ENCODE measurements at regions not wholly inside any gene's neighbourhood (a gene's known extent, or its start where the extent isn't known, plus 50 kb on each side); places are given as distances from the start of the nearest gene placed in this dataset.
"Not testable (repeated sequence)": the region's sequence is repeated elsewhere in the genome, so short reads cannot be mapped to it uniquely, and the experiment has no call there.

- Mint-ChIP-seq H3K9me3 (peaks cover 0 to 4% of the 10 kb centered on the region in 2 donors), H3K27ac (no peak overlapping the region), H3K4me3 (no peak overlapping the region), H3K27me3 (no peaks in the 10 kb centered on the region), H3K4me1 (no peaks in the 10 kb centered on the region)
- ATAC-seq = no peak
- no peak for DNase-seq
These were observed 369.6 kb downstream of the FAT3 start for GRCh38 chr11:92594251-92594650.

- peaks cover 0 to 4% of the 10 kb centered on the region in 2 donors for H3K9me3 Mint-ChIP-seq
- no peak for ATAC-seq
- no peak overlapping the region for H3K4me3 Mint-ChIP-seq
- no peak for DNase-seq
- no peak overlapping the region for H3K27ac Mint-ChIP-seq
- no peaks in the 10 kb centered on the region for H3K4me1 Mint-ChIP-seq
- H3K27me3 Mint-ChIP-seq = no peaks in the 10 kb centered on the region
These were observed 370.4 kb downstream of the FAT3 start for GRCh38 chr11:92595052-92595451.

GRCh38 chr11:92596596-92597317 is 372.1 kb downstream of the FAT3 start:
- no peak overlapping the region for H3K4me3 Mint-ChIP-seq
- DNase-seq = no peak
- H3K27me3 Mint-ChIP-seq = no peaks in the 10 kb centered on the region
- ATAC-seq = no peak
- peaks cover 0 to 4% of the 10 kb centered on the region in 2 donors for H3K9me3 Mint-ChIP-seq
- H3K27ac Mint-ChIP-seq = no peak overlapping the region
- no peaks in the 10 kb centered on the region for H3K4me1 Mint-ChIP-seq

GRCh38 chr11:92601048-92601447 is 368.4 kb upstream of the MTNR1B start:
- ATAC-seq = no peak
- Mint-ChIP-seq H3K27ac (no peak overlapping the region), H3K27me3 (no peaks in the 10 kb centered on the region)

GRCh38 chr11:92605667-92606066 is 363.8 kb upstream of the MTNR1B start:
- H3K9me3 Mint-ChIP-seq = no peaks in the 10 kb centered on the region
- no peak for ATAC-seq
- H3K27ac Mint-ChIP-seq = no peak overlapping the region
- H3K4me3 Mint-ChIP-seq = no peak overlapping the region
- no peaks in the 10 kb centered on the region for H3K27me3 Mint-ChIP-seq
- no peak for DNase-seq
- no peaks in the 10 kb centered on the region for H3K4me1 Mint-ChIP-seq

More at GRCh38 chr11:92601048-92601447, 368.4 kb upstream of the MTNR1B start:
- Mint-ChIP-seq H3K9me3 (peaks cover 0 to 4% of the 10 kb centered on the region in 2 donors), H3K4me1 (no peaks in the 10 kb centered on the region), H3K4me3 (no peak overlapping the region)
- DNase-seq = no peak

- H3K27me3 Mint-ChIP-seq = no peaks in the 10 kb centered on the region
- no peak for ATAC-seq
- no peak overlapping the region for H3K4me3 Mint-ChIP-seq
- no peak for DNase-seq
- no peak overlapping the region for H3K27ac Mint-ChIP-seq
- no peaks in the 10 kb centered on the region for H3K9me3 Mint-ChIP-seq
- H3K4me1 Mint-ChIP-seq = no peaks in the 10 kb centered on the region
These were observed 361.3 kb upstream of the MTNR1B start for GRCh38 chr11:92607969-92608722.

GRCh38 chr11:92611157-92611556 is 358.3 kb upstream of the MTNR1B start:
- no peak for ATAC-seq

GRCh38 chr11:92618020-92618419 is 351.4 kb upstream of the MTNR1B start:
- H3K27me3 Mint-ChIP-seq, DNase-seq, H3K9me3 Mint-ChIP-seq, ATAC-seq, H3K27ac Mint-ChIP-seq, H3K4me3 Mint-ChIP-seq, H3K4me1 Mint-ChIP-seq: not testable (repeated sequence)

More at GRCh38 chr11:92611157-92611556, 358.3 kb upstream of the MTNR1B start:
- Mint-ChIP-seq H3K4me3 (no peak overlapping the region), H3K27ac (no peak overlapping the region), H3K27me3 (no peaks in the 10 kb centered on the region), H3K4me1 (no peaks in the 10 kb centered on the region), H3K9me3 (no peaks in the 10 kb centered on the region)
- DNase-seq = no peak

GRCh38 chr11:92623055-92623454 is 346.4 kb upstream of the MTNR1B start:
- Mint-ChIP-seq H3K9me3 (peaks cover 0 to 5% of the 10 kb centered on the region in 2 donors), H3K4me3 (no peak overlapping the region), H3K27ac (no peak overlapping the region), H3K4me1 (no peaks in the 10 kb centered on the region), H3K27me3 (no peaks in the 10 kb centered on the region)
- ATAC-seq (no peak), DNase-seq (no peak)

- no peak overlapping the region for H3K4me3 Mint-ChIP-seq
- ATAC-seq = no peak
- no peaks in the 10 kb centered on the region for H3K4me1 Mint-ChIP-seq
- no peaks in the 10 kb centered on the region for H3K27me3 Mint-ChIP-seq
- no peak for DNase-seq
- H3K27ac Mint-ChIP-seq = no peak overlapping the region
- H3K9me3 Mint-ChIP-seq = peaks cover 0 to 5% of the 10 kb centered on the region in 2 donors
These were observed 343.6 kb upstream of the MTNR1B start for GRCh38 chr11:92625894-92626293.

- H3K4me3 Mint-ChIP-seq = no peak overlapping the region
- H3K27ac Mint-ChIP-seq = no peak overlapping the region
- no peak for ATAC-seq
- no peaks in the 10 kb centered on the region for H3K4me1 Mint-ChIP-seq
- no peaks in the 10 kb centered on the region for H3K27me3 Mint-ChIP-seq
- peaks cover 0 to 5% of the 10 kb centered on the region in 2 donors for H3K9me3 Mint-ChIP-seq
- DNase-seq = no peak
These were observed 342.8 kb upstream of the MTNR1B start for GRCh38 chr11:92626624-92627023.

GRCh38 chr11:92627615-92628256 is 341.7 kb upstream of the MTNR1B start:
- peaks cover 0 to 5% of the 10 kb centered on the region in 2 donors for H3K9me3 Mint-ChIP-seq
- H3K27me3 Mint-ChIP-seq = no peaks in the 10 kb centered on the region
- no peak overlapping the region for H3K4me3 Mint-ChIP-seq
- no peak overlapping the region for H3K27ac Mint-ChIP-seq
- no peak for DNase-seq
- H3K4me1 Mint-ChIP-seq = no peaks in the 10 kb centered on the region
- no peak for ATAC-seq

- no peaks in the 10 kb centered on the region for H3K4me1 Mint-ChIP-seq
- DNase-seq = no peak
- H3K4me3 Mint-ChIP-seq = no peak overlapping the region
- ATAC-seq = no peak
- H3K9me3 Mint-ChIP-seq = no peaks in the 10 kb centered on the region
- H3K27me3 Mint-ChIP-seq = no peaks in the 10 kb centered on the region
- H3K27ac Mint-ChIP-seq = no peak overlapping the region
These were observed 340.8 kb upstream of the MTNR1B start for GRCh38 chr11:92628401-92629292.

- no peak for DNase-seq
- Mint-ChIP-seq H3K4me1 (no peaks in the 10 kb centered on the region), H3K27me3 (no peaks in the 10 kb centered on the region), H3K9me3 (no peaks in the 10 kb centered on the region), H3K4me3 (no peak overlapping the region), H3K27ac (no peak overlapping the region)
- no peak for ATAC-seq
These were observed 337.0 kb upstream of the MTNR1B start for GRCh38 chr11:92632495-92632894.

GRCh38 chr11:92633820-92634219 is 335.6 kb upstream of the MTNR1B start:
- H3K27ac Mint-ChIP-seq = no peak overlapping the region
- ATAC-seq = no peak
- no peaks in the 10 kb centered on the region for H3K27me3 Mint-ChIP-seq
- H3K9me3 Mint-ChIP-seq = no peaks in the 10 kb centered on the region
- no peak overlapping the region for H3K4me3 Mint-ChIP-seq
- H3K4me1 Mint-ChIP-seq = no peaks in the 10 kb centered on the region
- DNase-seq = no peak
